IPS-NIHi7 (cell line): ENCODE measurements at regions not wholly inside any gene's neighbourhood (a gene's known extent, or its start where the extent isn't known, plus 50 kb on each side); places are given as distances from the start of the nearest gene placed in this dataset.

ENCODE experiments used
- DNase-seq: peaks from one replicate; pipeline ENCODE4 v3.0.0; 2012; ENCODE audit warnings: mixed read lengths; ENCODE audit errors: extremely low spot score

GRCh38 chr3:76063811-76064210 is 278.5 kb upstream of the ZNF717 start:
- no peak for DNase-seq

- DNase-seq = no peak
Measured at GRCh38 chr3:76065964-76066363, 280.6 kb upstream of the ZNF717 start.

- no peak for DNase-seq
Measured at GRCh38 chr3:76078101-76078500, 292.8 kb upstream of the ZNF717 start.

- no peak for DNase-seq
Measured at GRCh38 chr3:76083992-76084391, 298.6 kb upstream of the ZNF717 start.

GRCh38 chr3:76096036-76096435 is 310.7 kb upstream of the ZNF717 start:
- no peak for DNase-seq

- no peak for DNase-seq
Measured at GRCh38 chr3:76096836-76097588, 311.7 kb upstream of the ZNF717 start.

- no peak for DNase-seq
Measured at GRCh38 chr3:76097589-76097969, 312.2 kb upstream of the ZNF717 start.

- DNase-seq = no peak
Measured at GRCh38 chr3:76099956-76100355, 314.6 kb upstream of the ZNF717 start.

GRCh38 chr3:76107935-76108570 is 322.7 kb upstream of the ZNF717 start:
- peak; percentile 31 for DNase-seq

- no peak for DNase-seq
Measured at GRCh38 chr3:76111808-76112207, 326.5 kb upstream of the ZNF717 start.

- no peak for DNase-seq
Measured at GRCh38 chr3:76122007-76122406, 336.7 kb upstream of the ZNF717 start.

GRCh38 chr3:76129441-76129840 is 344.1 kb upstream of the ZNF717 start:
- DNase-seq = no peak

GRCh38 chr3:76131396-76132153 is 346.2 kb upstream of the ZNF717 start:
- no peak for DNase-seq

- no peak for DNase-seq
Measured at GRCh38 chr3:76132154-76132470, 346.8 kb upstream of the ZNF717 start.

GRCh38 chr3:76134166-76134565 is 348.8 kb upstream of the ZNF717 start:
- no peak for DNase-seq

GRCh38 chr3:76138921-76139320 is 353.6 kb upstream of the ZNF717 start:
- DNase-seq = no peak

- no peak for DNase-seq
Measured at GRCh38 chr3:76147846-76148245, 362.5 kb upstream of the ZNF717 start.

- no peak for DNase-seq
Measured at GRCh38 chr3:76152028-76152427, 366.7 kb upstream of the ZNF717 start.

GRCh38 chr3:76161856-76162255 is 376.5 kb upstream of the ZNF717 start:
- no peak for DNase-seq

GRCh38 chr3:76171647-76172046 is 386.3 kb upstream of the ZNF717 start:
- no peak for DNase-seq

- no peak for DNase-seq
Measured at GRCh38 chr3:76177610-76178009, 392.3 kb upstream of the ZNF717 start.

- no peak for DNase-seq
Measured at GRCh38 chr3:76178412-76178811, 393.1 kb upstream of the ZNF717 start.

- no peak for DNase-seq
Measured at GRCh38 chr3:76181213-76181612, 395.9 kb upstream of the ZNF717 start.
